MM.1S (cell line): ENCODE measurements at regions not wholly inside any gene's neighbourhood (a gene's known extent, or its start where the extent isn't known, plus 50 kb on each side); places are given as distances from the start of the nearest gene placed in this dataset.

ENCODE experiments used
- DNase-seq: peaks from one replicate; pipeline ENCODE4 v3.0.0-alpha.2; 2015
- H2AFZ ChIP-seq: fragments of 300-600 bp; sonication (generic); 2 replicates; pipeline ENCODE4 v1.6.0; 2016; ENCODE audit warnings: antibody characterized with exemption, low read length
- H3F3A ChIP-seq: fragments of 300-600 bp; sonication (generic); 2 replicates; pipeline ENCODE4 v1.6.1; 2016; ENCODE audit warnings: mild to moderate bottlenecking, antibody characterized with exemption, low read length, moderate library complexity, mixed read lengths; ENCODE audit not compliant: insufficient read depth
- H3K27ac ChIP-seq: fragments of 300-600 bp; sonication (generic); 2 replicates; pipeline ENCODE4 v1.5.1; 2016; ENCODE audit warnings: mild to moderate bottlenecking, low read length
- H3K27me3 ChIP-seq: fragments of 300-600 bp; sonication (generic); replicated peaks from 2 replicates; pipeline ENCODE4 v1.6.0; 2016; ENCODE audit warnings: low read length; ENCODE audit not compliant: insufficient read depth
- H3K36me3 ChIP-seq: fragments of 300-600 bp; sonication (generic); replicated peaks from 2 replicates; pipeline ENCODE4 v1.6.1; 2016; ENCODE audit warnings: mild to moderate bottlenecking, low read length, mixed read lengths; ENCODE audit not compliant: insufficient read depth
- H3K4me1 ChIP-seq: fragments of 300-600 bp; sonication (generic); 2 replicates; pipeline ENCODE4 v1.6.1; 2016; ENCODE audit warnings: low read length, mixed read lengths
- H3K4me2 ChIP-seq: fragments of 300-600 bp; sonication (generic); 2 replicates; pipeline ENCODE4 v1.6.0; 2016; ENCODE audit warnings: low read depth, low read length
- H3K4me3 ChIP-seq: fragments of 300-600 bp; sonication (generic); 2 replicates; pipeline ENCODE4 v1.5.1; 2016; ENCODE audit warnings: low read length, mixed read lengths
- H3K79me2 ChIP-seq: fragments of 300-600 bp; sonication (generic); 2 replicates; pipeline ENCODE4 v1.6.1; 2016; ENCODE audit warnings: mixed run types, low read length, mixed read lengths
- H3K9ac ChIP-seq: fragments of 300-600 bp; sonication (generic); 2 replicates; pipeline ENCODE4 v1.6.1; 2016; ENCODE audit warnings: low read length, mixed read lengths
- H3K9me2 ChIP-seq: fragments of 300-600 bp; sonication (generic); replicated peaks from 2 replicates; pipeline ENCODE4 v1.6.1; 2016; ENCODE audit warnings: mild to moderate bottlenecking, low read length, mixed read lengths; ENCODE audit not compliant: insufficient read depth
- H3K9me3 ChIP-seq: fragments of 300-600 bp; sonication (generic); replicated peaks from 2 replicates; pipeline ENCODE4 v1.6.1; 2016; ENCODE audit warnings: mild to moderate bottlenecking, low read length, mixed read lengths; ENCODE audit not compliant: insufficient read depth
- H4K20me1 ChIP-seq: fragments of 300-600 bp; sonication (generic); 2 replicates; pipeline ENCODE4 v1.6.1; 2016; ENCODE audit warnings: mild to moderate bottlenecking, low read length, moderate library complexity, mixed read lengths; ENCODE audit not compliant: insufficient read depth
- EZH2 ChIP-seq: fragments of 300-600 bp; sonication (generic); optimal IDR thresholded peaks from 2 replicates; pipeline ENCODE3; 2017; ENCODE audit warnings: low read depth, mild to moderate bottlenecking, antibody characterized with exemption, low read length, mixed read lengths
- EZH2phosphoT487 ChIP-seq: fragments of 300-600 bp; sonication (generic); IDR thresholded peaks from 2 replicates; pipeline ENCODE4 v1.6.1; 2018; ENCODE audit warnings: antibody characterized with exemption, low read length
- TF ChIP-seq, protein P1 (sequence below): fragments of 300-600 bp; sonication (generic); IDR thresholded peaks from 2 replicates; pipeline ENCODE4 v1.5.1; 2016; ENCODE audit warnings: antibody characterized with exemption, low read length, mixed read lengths

DNA sequence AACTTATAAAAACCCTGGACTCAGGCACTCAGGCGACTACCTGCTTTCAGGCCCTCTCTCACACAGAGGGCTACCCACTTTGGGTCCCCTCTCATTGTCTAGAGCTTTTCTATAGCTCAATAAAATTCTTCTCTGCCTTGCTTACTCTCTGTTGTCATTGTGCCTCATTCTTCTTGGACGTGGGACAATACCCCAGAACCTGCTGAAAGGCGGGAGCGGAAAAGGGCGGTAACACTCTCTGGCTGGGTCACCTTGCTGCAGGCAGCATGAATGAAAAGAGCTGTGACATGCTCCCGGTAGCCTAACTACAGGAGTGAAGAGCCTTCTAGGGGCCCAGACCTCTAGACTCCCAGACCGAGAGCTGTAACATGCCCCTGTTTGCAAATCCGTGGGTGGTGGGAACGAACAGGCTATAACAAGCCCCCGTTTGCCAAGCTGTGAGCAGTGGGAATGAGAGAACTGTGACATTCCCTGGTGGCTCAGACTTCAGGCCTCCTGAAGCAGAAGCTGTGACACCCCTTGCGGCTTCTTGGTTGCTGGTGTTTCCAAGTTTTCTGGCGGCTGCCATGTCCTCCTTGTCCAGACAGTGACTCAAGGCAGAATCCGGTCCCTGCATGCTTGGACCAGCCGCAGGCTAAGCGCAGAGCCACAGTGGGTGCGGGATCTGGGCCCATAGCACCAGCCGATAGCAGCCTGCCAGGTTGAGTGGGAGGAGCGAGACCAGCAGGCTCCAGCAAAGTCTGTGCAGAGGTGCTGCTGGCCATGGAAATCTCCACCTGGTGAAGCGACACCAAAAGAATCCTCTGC, 684.6 kb downstream of the ARAP2 start:
- Histone ChIP-seq H3K9me3 (no peaks in the 10 kb centered on the region), H3K9ac (no peak overlapping the region), H3F3A (no peaks in the 10 kb centered on the region), H2AFZ (no peak overlapping the region), H3K79me2 (no peaks in the 10 kb centered on the region), H3K4me2 (no peak overlapping the region), H3K9me2 (no peaks in the 10 kb centered on the region), H3K4me1 (no peaks in the 10 kb centered on the region), H3K27me3 (no peaks in the 10 kb centered on the region), H3K4me3 (no peak overlapping the region), H3K27ac (no peak overlapping the region), H4K20me1 (no peaks in the 10 kb centered on the region), H3K36me3 (no peaks in the 10 kb centered on the region)
- no peak for DNase-seq
- TF ChIP-seq EZH2phosphoT487, result no peak
- TF ChIP-seq EZH2, result no peak
- TF ChIP-seq, protein P1, sequence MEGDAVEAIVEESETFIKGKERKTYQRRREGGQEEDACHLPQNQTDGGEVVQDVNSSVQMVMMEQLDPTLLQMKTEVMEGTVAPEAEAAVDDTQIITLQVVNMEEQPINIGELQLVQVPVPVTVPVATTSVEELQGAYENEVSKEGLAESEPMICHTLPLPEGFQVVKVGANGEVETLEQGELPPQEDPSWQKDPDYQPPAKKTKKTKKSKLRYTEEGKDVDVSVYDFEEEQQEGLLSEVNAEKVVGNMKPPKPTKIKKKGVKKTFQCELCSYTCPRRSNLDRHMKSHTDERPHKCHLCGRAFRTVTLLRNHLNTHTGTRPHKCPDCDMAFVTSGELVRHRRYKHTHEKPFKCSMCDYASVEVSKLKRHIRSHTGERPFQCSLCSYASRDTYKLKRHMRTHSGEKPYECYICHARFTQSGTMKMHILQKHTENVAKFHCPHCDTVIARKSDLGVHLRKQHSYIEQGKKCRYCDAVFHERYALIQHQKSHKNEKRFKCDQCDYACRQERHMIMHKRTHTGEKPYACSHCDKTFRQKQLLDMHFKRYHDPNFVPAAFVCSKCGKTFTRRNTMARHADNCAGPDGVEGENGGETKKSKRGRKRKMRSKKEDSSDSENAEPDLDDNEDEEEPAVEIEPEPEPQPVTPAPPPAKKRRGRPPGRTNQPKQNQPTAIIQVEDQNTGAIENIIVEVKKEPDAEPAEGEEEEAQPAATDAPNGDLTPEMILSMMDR, result no peak

DNA sequence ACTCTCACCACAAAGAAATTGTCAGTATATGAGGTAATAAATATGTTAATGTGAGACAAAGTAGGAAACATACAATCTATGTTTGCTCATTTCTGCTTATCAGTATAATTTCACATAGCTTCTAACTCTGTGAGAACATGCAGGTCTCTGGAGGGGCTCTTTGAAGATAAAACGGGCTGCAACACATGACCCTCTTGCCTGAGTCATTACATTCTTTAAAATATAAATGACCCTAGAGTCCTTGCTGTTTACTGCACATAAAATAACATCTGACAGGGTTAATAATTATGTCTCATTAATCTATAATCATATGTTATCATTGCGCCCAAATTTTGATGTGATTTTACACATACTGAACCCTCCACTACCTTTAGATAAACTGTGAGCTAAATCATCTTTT, 681.5 kb downstream of the ARAP2 start:
- Histone ChIP-seq H3K4me3 (no peak overlapping the region), H3K4me1 (no peaks in the 10 kb centered on the region), H4K20me1 (no peaks in the 10 kb centered on the region), H3K79me2 (no peaks in the 10 kb centered on the region), H3K27ac (no peak overlapping the region), H3K36me3 (no peaks in the 10 kb centered on the region), H3K9me2 (no peaks in the 10 kb centered on the region), H3K9me3 (no peaks in the 10 kb centered on the region), H3F3A (no peaks in the 10 kb centered on the region), H3K4me2 (no peak overlapping the region), H3K27me3 (no peaks in the 10 kb centered on the region), H3K9ac (no peak overlapping the region), H2AFZ (no peak overlapping the region)
- TF ChIP-seq, protein P1, result no peak
- no peak for TF ChIP-seq EZH2phosphoT487
- no peak for TF ChIP-seq EZH2
- DNase-seq, result no peak

DNA sequence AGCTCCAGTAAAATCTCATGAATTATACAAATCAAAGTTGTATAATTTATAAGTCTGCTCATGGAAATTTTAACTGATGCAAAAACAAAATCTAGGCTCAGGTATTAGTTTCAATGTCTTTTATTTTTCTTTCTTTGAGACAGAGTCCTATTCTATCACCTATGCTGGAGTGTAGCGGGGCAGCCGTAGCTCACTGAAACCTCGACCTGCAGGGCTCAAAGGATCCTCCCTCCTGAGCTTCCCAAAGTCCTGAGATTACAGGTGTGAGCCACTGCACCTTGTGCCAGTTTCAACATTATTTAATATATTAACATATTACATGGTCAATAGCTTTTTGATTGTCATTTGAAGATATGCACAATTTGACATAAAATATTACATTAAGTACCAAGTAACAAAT, 678.7 kb downstream of the ARAP2 start:
- Histone ChIP-seq H3K4me3 (no peak overlapping the region), H3K27me3 (no peaks in the 10 kb centered on the region), H3K9me3 (no peaks in the 10 kb centered on the region), H3K4me2 (no peak overlapping the region), H3F3A (no peaks in the 10 kb centered on the region), H3K4me1 (no peaks in the 10 kb centered on the region), H4K20me1 (no peaks in the 10 kb centered on the region), H3K36me3 (no peaks in the 10 kb centered on the region; the same call in 1 of the 2 replicates), H3K9ac (no peak overlapping the region), H3K79me2 (no peaks in the 10 kb centered on the region), H3K9me2 (no peaks in the 10 kb centered on the region), H3K27ac (no peak overlapping the region), H2AFZ (no peak overlapping the region)
- TF ChIP-seq EZH2phosphoT487 (no peak), EZH2 (no peak)
- TF ChIP-seq, protein P1, result no peak
- DNase-seq, result no peak
